GM21381 (cell line): ENCODE measurements at regions not wholly inside any gene's neighbourhood (a gene's known extent, or its start where the extent isn't known, plus 50 kb on each side); places are given as distances from the start of the nearest gene placed in this dataset.

Experiments used
- ATAC-seq: cut with Tn5 transposase; IDR thresholded peaks from one replicate; pipeline ENCODE4 v1.9.1; 2021; ENCODE audit warnings: mild to moderate bottlenecking, moderate library complexity; ENCODE audit not compliant: unreplicated experiment

- ATAC-seq: no peak
These were observed 292.7 kb downstream of the RNF144A start for GRCh38 chr2:7209757-7210555.

GRCh38 chr2:7210712-7211111 lies 293.5 kb downstream of the RNF144A start:
- no peak for ATAC-seq

GRCh38 chr2:7225848-7226247 lies 308.6 kb downstream of the RNF144A start:
- no peak for ATAC-seq

- ATAC-seq: no peak
These were observed 309.3 kb downstream of the RNF144A start for GRCh38 chr2:7226501-7226900.

- no peak for ATAC-seq
These were observed 315.9 kb downstream of the RNF144A start for GRCh38 chr2:7233126-7233525.

GRCh38 chr2:7237466-7237865 lies 320.3 kb downstream of the RNF144A start:
- no peak for ATAC-seq

GRCh38 chr2:7239078-7239477 lies 321.9 kb downstream of the RNF144A start:
- no peak for ATAC-seq

- no peak for ATAC-seq
These were observed 324.0 kb downstream of the RNF144A start for GRCh38 chr2:7241041-7241745.

GRCh38 chr2:7242189-7242867 lies 325.1 kb downstream of the RNF144A start:
- ATAC-seq: no peak

GRCh38 chr2:7243276-7243675 lies 326.1 kb downstream of the RNF144A start:
- ATAC-seq: no peak

- ATAC-seq: no peak
These were observed 339.2 kb downstream of the RNF144A start for GRCh38 chr2:7256377-7256776.

- ATAC-seq: no peak
These were observed 345.5 kb downstream of the RNF144A start for GRCh38 chr2:7262727-7263126.

- ATAC-seq: no peak
These were observed 347.6 kb downstream of the RNF144A start for GRCh38 chr2:7264791-7265190.

- no peak for ATAC-seq
These were observed 348.1 kb downstream of the RNF144A start for GRCh38 chr2:7265286-7265685.

GRCh38 chr2:7269106-7269643 lies 352.0 kb downstream of the RNF144A start:
- ATAC-seq: no peak

GRCh38 chr2:7270011-7270431 lies 352.8 kb downstream of the RNF144A start:
- no peak for ATAC-seq

GRCh38 chr2:7272210-7272609 lies 355.0 kb downstream of the RNF144A start:
- ATAC-seq: no peak

GRCh38 chr2:7278984-7279383 lies 361.8 kb downstream of the RNF144A start:
- ATAC-seq: no peak

GRCh38 chr2:7279421-7279949 lies 362.3 kb downstream of the RNF144A start:
- no peak for ATAC-seq

- ATAC-seq: no peak
These were observed 363.6 kb downstream of the RNF144A start for GRCh38 chr2:7280790-7281189.
